ENCODE measurements at regions not wholly inside any gene's neighbourhood (a gene's known extent, or its start where the extent isn't known, plus 50 kb on each side); places are given as distances from the start of the nearest gene placed in this dataset.

DNA sequence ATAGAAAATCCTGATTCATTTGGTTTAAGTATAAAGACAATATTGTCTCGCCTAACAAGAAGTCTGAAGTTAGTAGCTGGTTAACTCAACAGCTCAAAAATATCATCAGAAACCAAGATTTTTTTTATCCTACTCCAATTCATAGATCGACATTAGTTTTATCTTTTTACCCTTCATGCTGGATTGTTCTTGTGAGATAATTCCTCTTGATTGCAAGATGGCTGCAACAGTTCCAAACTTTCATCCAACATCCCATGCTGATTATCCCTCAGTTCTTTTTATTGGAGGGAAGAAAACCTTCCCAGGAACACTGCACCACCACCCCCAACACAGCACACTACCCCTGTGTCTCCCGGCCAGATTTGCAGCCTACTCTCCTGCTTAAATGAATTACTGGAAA, 370.2 kb upstream of the RAB6C start:
- intact Hi-C loops (cut with micrococcal nuclease) (no loop called here), in situ Hi-C loops (cut with MboI) (no loop called here)
- no peak overlapping the region for H3K4me3 ChIP-seq
- TF ChIP-seq ZNF175 (CRISPR knock-in tag; IDR thresholded peaks at IDR 0.05; ENCODE audit: low read depth) (no peak), RBM25 (IDR thresholded peaks at IDR 0.05; ENCODE audit: low read depth, low read length, severe bottlenecking) (peak; percentile 73)
- no peak overlapping the region for H2AFZ ChIP-seq (ENCODE audit: low read depth, low read length)
- no peaks in the 10 kb centered on the region for H3K36me3 ChIP-seq (ENCODE audit: control insufficient read depth, insufficient read depth, low read length)
- ChIA-PET CTCF (ENCODE audit: low intra/inter-chr PET ratio) (no interaction called here), POLR2A (interaction anchor here (1.0 kb wide), 1 partner anchor 10 kb away, joined by 5 read pairs; no protein-coding TSS in a partner anchor)
- DNase-seq (ENCODE audit: extremely low read depth in 1 of 4, low spot score in 3 of 4) (no peak), ATAC-seq (no peak), FAIRE-seq (no peak)
- H3K9me3 ChIP-seq (replicated peaks; ENCODE audit: control insufficient read depth, insufficient read depth, low read depth, low read length), result no peaks in the 10 kb centered on the region
- H3K4me2 ChIP-seq (ENCODE audit: insufficient read depth, low read length), result no peak overlapping the region
- peaks cover 0 to 5% of the 10 kb centered on the region in 2 experiments; a peak in 3 of 5 replicates for H3K27me3 ChIP-seq (ENCODE audit: control insufficient read depth in 2 of 2, insufficient read depth in 2 of 2, low read length in 2 of 2)
- no peaks in the 10 kb centered on the region for H3K9me1 ChIP-seq (ENCODE audit: control insufficient read depth, insufficient read depth, low read length)
- H3K27ac ChIP-seq (ENCODE audit: extremely low read depth, low read depth, low read length), result no peak overlapping the region
- no TSS peak for BruUV-seq (replicated peaks)
- H3K79me2 ChIP-seq (ENCODE audit: control insufficient read depth, insufficient read depth, low read length), result no peaks in the 10 kb centered on the region
- 0% methylated on average over 3 of the region's 3 CpGs for WGBS (ENCODE audit: insufficient coverage, low coverage, missing lambda C conversion rate)
- H3K9ac ChIP-seq (ENCODE audit: insufficient read depth in 1 of 2, low read depth in 2 of 2, low read length in 2 of 2), result no peak overlapping the region
- H3K4me1 ChIP-seq (replicated peaks in 1 of 2; ENCODE audit: control insufficient read depth in 2 of 2, insufficient read depth in 2 of 2, low read length in 2 of 2), result no peaks in the 10 kb centered on the region
- no peaks in the 10 kb centered on the region for H4K20me1 ChIP-seq (replicated peaks; ENCODE audit: control insufficient read depth, insufficient read depth, low read length)

DNA sequence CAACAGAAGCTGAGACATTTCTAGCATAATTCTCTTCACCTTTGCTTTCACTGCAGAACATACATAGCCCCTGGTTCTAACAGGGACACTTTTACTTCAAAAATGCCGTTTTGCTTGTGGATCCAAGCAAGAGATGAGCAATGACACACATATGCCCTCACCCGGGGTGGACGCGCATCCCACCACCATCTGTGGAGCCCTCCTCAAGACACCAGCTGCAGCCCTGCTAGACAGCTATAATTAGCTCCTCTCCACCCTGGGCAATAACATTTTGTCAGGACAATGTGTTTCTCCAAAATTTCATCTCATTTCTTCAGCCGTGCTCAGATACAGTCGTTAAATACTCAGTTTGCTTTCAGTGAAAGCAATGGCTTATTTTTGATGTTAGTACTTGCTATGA, 368.7 kb upstream of the RAB6C start:
- H2AFZ ChIP-seq (ENCODE audit: low read depth, low read length), result no peak overlapping the region
- in situ Hi-C loops (cut with MboI), result no loop called here
- H4K20me1 ChIP-seq (replicated peaks; ENCODE audit: control insufficient read depth, insufficient read depth, low read length), result no peaks in the 10 kb centered on the region
- intact Hi-C loops (cut with micrococcal nuclease), result no loop called here
- H3K27ac ChIP-seq (ENCODE audit: extremely low read depth, low read depth, low read length), result no peak overlapping the region
- FAIRE-seq (no peak), ATAC-seq (no peak), DNase-seq (ENCODE audit: extremely low read depth in 1 of 4, low spot score in 3 of 4) (no peak)
- CTCF ChIA-PET (ENCODE audit: low intra/inter-chr PET ratio), result no interaction called here
- H3K4me2 ChIP-seq (ENCODE audit: insufficient read depth, low read length), result no peak overlapping the region
- no peak overlapping the region for H3K9ac ChIP-seq (ENCODE audit: insufficient read depth in 1 of 2, low read depth in 2 of 2, low read length in 2 of 2)
- no peaks in the 10 kb centered on the region for H3K4me1 ChIP-seq (replicated peaks in 1 of 2; ENCODE audit: control insufficient read depth in 2 of 2, insufficient read depth in 2 of 2, low read length in 2 of 2)
- no TSS peak for BruUV-seq (replicated peaks)
- H3K36me3 ChIP-seq (ENCODE audit: control insufficient read depth, insufficient read depth, low read length), result no peaks in the 10 kb centered on the region
- peaks cover 2 to 12% of the 10 kb centered on the region in 2 experiments; a peak in 4 of 5 replicates for H3K27me3 ChIP-seq (ENCODE audit: control insufficient read depth in 2 of 2, insufficient read depth in 2 of 2, low read length in 2 of 2)
- H3K9me3 ChIP-seq (replicated peaks; ENCODE audit: control insufficient read depth, insufficient read depth, low read depth, low read length), result no peaks in the 10 kb centered on the region
- 1% methylated on average over 6 of the region's 6 CpGs for WGBS (ENCODE audit: insufficient coverage, low coverage, missing lambda C conversion rate)
- H3K79me2 ChIP-seq (ENCODE audit: control insufficient read depth, insufficient read depth, low read length), result no peaks in the 10 kb centered on the region
- POLR2A ChIA-PET, result no interaction called here
- H3K9me1 ChIP-seq (ENCODE audit: control insufficient read depth, insufficient read depth, low read length), result no peaks in the 10 kb centered on the region
- no peak overlapping the region for H3K4me3 ChIP-seq
- TF ChIP-seq, protein P1, sequence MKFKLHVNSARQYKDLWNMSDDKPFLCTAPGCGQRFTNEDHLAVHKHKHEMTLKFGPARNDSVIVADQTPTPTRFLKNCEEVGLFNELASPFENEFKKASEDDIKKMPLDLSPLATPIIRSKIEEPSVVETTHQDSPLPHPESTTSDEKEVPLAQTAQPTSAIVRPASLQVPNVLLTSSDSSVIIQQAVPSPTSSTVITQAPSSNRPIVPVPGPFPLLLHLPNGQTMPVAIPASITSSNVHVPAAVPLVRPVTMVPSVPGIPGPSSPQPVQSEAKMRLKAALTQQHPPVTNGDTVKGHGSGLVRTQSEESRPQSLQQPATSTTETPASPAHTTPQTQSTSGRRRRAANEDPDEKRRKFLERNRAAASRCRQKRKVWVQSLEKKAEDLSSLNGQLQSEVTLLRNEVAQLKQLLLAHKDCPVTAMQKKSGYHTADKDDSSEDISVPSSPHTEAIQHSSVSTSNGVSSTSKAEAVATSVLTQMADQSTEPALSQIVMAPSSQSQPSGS (CRISPR knock-in tag; IDR thresholded peaks at IDR 0.05), result no peak
- TF ChIP-seq, protein P2, sequence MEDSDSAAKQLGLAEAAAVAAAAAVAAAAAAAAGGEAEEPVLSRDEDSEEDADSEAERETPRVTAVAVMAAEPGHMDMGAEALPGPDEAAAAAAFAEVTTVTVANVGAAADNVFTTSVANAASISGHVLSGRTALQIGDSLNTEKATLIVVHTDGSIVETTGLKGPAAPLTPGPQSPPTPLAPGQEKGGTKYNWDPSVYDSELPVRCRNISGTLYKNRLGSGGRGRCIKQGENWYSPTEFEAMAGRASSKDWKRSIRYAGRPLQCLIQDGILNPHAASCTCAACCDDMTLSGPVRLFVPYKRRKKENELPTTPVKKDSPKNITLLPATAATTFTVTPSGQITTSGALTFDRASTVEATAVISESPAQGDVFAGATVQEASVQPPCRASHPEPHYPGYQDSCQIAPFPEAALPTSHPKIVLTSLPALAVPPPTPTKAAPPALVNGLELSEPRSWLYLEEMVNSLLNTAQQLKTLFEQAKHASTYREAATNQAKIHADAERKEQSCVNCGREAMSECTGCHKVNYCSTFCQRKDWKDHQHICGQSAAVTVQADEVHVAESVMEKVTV (CRISPR knock-in tag; IDR thresholded peaks at IDR 0.05), result no peak
- no peak for TF ChIP-seq PURB (CRISPR knock-in tag; IDR thresholded peaks at IDR 0.05; ENCODE audit: low read depth)
- TF ChIP-seq, protein P3, sequence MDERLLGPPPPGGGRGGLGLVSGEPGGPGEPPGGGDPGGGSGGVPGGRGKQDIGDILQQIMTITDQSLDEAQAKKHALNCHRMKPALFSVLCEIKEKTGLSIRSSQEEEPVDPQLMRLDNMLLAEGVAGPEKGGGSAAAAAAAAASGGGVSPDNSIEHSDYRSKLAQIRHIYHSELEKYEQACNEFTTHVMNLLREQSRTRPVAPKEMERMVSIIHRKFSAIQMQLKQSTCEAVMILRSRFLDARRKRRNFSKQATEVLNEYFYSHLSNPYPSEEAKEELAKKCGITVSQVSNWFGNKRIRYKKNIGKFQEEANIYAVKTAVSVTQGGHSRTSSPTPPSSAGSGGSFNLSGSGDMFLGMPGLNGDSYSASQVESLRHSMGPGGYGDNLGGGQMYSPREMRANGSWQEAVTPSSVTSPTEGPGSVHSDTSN (CRISPR knock-in tag; IDR thresholded peaks at IDR 0.05; ENCODE audit: low read depth), result no peak
- TF ChIP-seq, protein P3 (tag; conservative IDR thresholded peaks at IDR 0.05; ENCODE audit: low read depth), result no peak
